ENCODE measurements at regions not wholly inside any gene's neighbourhood (a gene's known extent, or its start where the extent isn't known, plus 50 kb on each side); places are given as distances from the start of the nearest gene placed in this dataset.

- TF ChIP-seq NR2F2 (IDR thresholded peaks at IDR 0.05) (no peak), CTCF (IDR thresholded peaks at IDR 0.05; ENCODE audit: low read depth, low read length, missing input control) (no peak), REST (IDR thresholded peaks at IDR 0.05) (no peak)
Measured at GRCh38 chr11:110373051-110373702, 56.6 kb upstream of the FDX1 start.
